Sigmoid colon (tissue), 4 donors: ENCODE measurements at regions not wholly inside any gene's neighbourhood (a gene's known extent, or its start where the extent isn't known, plus 50 kb on each side); places are given as distances from the start of the nearest gene placed in this dataset.

Source experiments
- CTCF ChIP-seq, 4 experiments: fragments of 450-650 bp in 3 of 4; fragments of 200-600 bp in 1 of 4; IDR thresholded peaks; one replicate each; pipeline ENCODE4 v1.5.1; 2016 to 2019; ENCODE audit warnings: antibody characterized with exemption in 4 of 4, mild to moderate bottlenecking in 3 of 4, moderate library complexity in 2 of 4
- EP300 ChIP-seq, 4 donors: sonication (generic); formaldehyde crosslinking; IDR thresholded peaks; one replicate each; pipeline ENCODE4 v1.6.1; 2017; ENCODE audit warnings: antibody characterized with exemption in 4 of 4
- POLR2AphosphoS5 ChIP-seq, 4 donors: sonication (generic); formaldehyde crosslinking; IDR thresholded peaks; one replicate each; pipeline ENCODE4 v1.6.1; 2017; ENCODE audit warnings: antibody characterized with exemption in 4 of 4

GRCh38 chr12:77640356-77640755, 190.3 kb upstream of the NAV3 start:
- TF ChIP-seq CTCF (IDR thresholded peaks at IDR 0.05) (no peak), POLR2AphosphoS5 (IDR thresholded peaks at IDR 0.05) (no peak), EP300 (IDR thresholded peaks at IDR 0.05) (no peak)
